Hippocampal formation (tissue), 2 donors: ENCODE measurements at regions not wholly inside any gene's neighbourhood (a gene's known extent, or its start where the extent isn't known, plus 50 kb on each side); places are given as distances from the start of the nearest gene placed in this dataset.

Source experiments
- DNase-seq, 2 donors: peaks; one replicate each; lab custom pipeline; 2025; lab: John Stamatoyannopoulos, UW

DNA sequence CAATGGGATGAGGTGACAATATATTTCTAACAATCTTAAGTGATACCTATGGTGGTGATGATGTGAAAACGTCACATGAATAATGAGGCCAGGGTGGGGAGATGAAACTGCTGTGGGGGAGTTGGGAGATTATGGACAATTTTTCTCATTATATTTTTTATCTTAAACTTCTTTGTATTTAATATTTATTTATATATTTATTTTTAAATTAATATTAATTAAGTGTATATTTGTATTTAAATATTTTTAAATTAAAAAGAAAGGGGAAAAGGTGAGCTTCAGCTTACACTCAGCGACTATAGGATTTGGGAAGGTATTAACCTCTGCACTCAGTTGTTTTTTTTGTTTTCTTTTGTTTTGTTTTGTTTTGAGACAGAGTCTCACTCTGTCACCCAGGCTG is 158.7 kb downstream of the PSMG1 start:
- no peak for DNase-seq

DNA sequence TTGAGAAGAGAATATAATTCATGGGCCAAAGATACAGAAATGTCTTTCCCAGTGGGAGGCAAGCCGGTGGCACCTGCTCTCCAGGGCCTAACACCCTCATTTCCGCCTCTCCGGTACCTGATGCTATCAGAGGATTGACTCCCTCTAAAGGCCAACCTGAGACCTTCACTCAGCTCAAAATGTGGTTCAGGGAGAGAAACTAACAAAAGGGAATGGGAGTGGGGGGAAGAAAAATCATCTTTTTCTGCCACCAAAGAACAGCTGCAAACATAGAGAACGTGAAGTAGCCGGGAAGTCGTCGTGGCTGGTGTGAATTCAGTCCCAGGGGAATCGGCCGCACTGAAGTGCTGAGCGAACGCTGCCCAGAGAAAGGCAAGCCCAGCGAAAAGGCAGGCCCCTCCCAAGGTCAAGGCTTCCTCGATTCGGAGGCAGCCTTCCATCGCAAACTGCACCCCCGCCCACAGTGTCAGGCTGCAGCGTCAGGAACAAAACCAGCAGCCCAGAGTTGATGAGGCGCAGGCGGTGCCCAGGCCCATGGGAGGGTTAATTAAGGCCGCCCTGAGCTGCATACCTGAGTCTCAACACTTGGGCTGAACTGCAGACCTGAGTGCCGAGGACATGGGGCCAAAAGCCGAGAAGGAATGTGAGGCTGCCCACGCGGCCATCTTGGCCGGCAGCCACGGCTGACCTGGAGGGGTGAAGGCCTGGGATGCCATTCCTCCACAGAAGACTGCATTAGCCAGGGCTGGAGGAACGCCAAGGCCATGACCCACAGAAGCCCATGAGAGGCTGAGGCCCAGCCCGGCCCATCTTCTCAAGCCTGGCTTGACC is 160.2 kb downstream of the PSMG1 start:
- DNase-seq: no peak

DNA sequence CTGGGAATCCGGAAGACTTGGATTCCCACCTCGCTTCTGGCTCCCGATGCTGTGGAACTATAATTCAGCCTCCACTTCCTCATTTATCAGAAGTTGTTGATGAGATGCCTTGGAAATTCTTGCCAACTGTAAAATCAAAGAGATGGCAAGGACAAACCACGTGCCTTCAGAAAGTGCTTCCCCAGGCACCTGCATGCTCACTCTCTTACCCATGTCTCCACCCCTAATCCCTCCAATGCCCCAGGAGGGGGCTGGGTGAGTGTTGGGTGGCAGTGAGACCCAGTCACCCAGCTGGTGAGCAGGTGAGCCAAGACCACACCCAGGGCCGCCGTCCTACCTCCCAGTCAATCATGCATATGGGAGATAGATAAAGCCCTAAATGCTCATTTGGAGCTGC is 160.8 kb downstream of the PSMG1 start:
- DNase-seq: no peak

DNA sequence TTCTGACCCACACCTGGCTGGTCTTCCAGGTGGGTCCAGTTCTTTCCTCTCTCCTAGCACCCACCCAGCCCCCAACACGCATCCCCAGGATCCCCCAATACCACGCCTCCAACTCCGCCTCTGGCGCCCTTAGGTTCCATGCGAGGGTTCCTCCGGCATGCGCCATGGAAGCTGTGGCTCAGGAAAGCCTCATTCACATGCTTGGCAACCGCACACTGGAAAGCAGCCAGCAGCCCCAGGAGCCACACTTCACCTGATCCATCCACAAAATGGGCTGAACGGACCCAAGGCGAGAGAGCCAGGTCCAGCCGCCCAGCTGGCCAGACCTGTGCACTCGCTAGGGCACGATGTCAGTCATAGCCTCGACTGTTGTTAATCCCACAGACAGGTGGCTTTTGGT is 161.2 kb downstream of the PSMG1 start:
- DNase-seq: no peak

DNA sequence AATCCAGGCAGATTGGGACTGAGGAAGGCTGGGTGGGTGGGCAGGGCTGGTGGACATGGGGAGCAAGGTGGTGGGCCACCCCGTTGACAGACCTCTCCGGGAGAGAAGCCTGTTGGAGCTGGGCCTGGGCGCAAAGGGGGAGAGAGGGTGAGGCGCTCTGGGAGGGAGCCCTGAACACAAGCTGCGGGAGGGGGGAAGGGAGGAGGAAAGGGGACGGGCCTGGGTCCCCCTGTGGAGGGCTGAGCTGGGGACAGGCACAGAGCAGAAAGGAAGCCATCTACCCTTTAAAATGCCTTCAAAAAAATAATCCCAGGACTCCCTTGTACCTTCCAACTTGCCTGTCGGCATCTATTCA is 161.8 kb downstream of the PSMG1 start:
- DNase-seq: no peak

DNA sequence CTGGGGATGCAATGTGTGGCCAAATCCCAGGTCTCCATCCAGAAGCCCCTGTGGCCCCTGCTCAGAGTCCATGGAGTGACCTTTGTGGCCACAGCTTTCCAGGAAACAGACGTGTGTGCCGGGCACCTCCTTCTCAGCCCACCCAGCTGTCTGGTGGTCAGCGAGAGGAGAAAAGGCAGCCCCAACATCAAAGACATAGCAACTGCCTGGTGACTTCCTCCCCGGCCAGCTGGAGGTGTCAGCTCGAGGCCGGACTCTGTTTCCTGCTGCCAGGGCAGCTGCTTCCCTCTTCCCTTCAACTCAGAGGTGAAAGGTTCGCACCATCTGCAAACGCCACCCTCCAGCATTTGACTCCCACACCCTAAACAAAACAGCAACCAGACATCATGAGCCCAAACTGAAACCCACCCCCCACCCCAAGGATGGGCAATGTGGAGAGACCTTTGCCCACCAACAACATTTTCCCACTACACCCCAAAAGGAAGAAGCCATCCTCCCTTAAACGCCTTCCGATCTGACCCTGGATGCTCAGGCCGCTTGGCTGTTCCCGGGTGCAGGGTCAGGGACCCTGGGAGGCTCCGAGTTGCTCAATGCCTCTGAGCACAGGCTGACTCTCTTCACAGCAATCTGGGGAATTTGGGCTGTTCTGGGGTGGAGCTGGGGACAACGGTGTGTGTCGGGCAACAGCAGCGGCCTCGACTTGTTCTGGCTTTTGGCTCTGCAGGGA is 162.3 kb downstream of the PSMG1 start:
- DNase-seq: no peak

DNA sequence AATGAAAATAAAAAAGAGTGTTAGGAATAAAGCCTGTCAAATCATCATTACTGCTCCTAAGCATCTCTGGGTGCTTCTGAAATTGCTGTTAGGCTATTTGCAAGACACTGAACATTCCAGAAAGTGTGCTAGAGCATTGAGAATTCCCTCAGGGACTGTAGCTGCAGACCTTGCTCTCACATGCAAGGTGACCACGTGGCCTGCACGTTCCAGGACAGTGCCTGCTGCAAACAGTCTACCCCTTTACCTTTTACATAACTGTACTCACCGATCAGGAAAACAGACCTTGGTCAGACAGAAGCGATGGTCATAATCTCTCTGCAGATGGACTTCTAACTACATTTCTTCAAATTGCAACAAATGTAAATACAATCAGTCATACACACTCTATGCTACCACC is 164.5 kb downstream of the PSMG1 start:
- no peak for DNase-seq

DNA sequence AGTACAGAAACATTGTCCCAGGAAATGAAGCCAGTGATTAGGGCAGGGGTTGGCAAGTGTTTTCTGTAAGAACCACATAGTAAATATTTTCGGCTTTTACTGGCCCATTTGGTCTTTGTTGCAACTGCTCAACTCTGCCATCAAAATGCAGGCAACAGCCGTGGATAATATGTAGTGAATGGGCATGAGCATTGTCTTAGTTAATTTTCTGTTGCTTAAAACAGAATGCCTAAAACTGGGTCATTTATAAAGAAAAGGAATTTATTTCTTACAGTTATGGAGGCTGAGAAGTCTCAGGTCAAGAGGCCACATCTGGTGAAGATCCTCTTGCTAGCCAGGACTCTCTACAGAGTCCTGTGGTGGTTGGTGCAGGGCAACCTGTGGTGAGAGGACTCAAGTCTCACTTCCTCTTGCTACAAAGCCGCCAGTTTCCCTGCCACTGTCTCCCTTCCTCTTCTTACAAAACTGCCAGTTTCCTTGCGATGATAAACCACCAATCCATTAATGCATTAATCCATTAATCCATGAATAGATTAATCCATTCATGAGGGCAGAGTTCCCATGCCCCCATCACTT is 166.4 kb downstream of the PSMG1 start:
- DNase-seq: peak in 1 of 2 donors; percentile 13

DNA sequence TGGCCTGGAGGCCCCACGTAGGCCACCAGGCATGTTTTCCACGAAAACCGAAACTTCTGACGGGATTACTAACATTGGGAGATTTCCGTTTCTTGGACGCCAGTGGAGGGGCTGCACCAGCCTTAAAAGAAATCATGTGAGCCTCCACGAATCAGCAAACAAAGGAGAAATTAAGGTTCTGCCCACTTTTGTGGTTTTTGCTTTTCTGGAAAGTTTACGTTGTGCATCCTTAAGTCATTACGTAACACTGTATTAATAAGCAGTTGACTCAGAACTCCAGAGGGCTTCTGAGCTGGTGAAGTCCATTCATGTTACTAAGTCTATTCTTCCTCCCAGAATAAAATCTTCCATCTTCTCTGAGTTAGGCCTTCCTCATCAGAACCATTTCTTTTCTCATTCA is 168.5 kb downstream of the PSMG1 start:
- no peak for DNase-seq

DNA sequence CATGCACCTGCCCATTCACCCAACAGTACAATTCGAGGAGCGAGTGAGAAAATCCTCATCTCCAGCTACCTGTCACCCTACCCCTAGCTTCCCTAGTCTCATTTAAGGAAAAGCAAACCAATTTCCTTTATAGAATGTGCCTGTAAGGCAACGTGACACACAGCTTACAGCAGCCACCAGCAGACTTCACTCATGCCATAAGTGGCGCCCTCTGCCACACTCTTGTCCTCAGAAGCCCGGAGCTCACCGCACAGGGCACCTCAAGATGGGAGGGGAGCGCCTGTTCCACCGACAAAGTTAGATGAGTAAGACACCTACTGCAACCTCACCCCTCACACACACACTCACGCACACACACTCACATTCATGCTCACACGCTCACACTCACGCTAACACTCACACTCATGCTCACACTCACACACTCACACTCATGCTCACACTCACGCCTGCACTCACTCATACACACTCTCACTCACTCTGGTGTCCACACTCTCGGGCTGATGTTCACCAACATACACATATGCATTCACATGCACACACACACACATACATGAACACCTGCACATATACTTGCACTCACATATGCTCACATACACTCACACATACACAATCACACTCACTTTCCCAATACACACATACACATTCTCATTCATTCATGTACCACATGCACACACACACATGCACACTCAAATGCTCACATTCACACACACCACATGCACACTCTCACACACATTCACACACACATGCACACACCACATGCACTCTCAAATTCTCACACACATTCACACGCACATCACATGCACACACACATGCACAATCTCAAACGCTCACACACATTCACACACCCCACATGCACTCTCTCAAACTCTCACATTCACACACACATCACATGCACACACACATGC is 170.7 kb downstream of the PSMG1 start:
- no peak for DNase-seq

DNA sequence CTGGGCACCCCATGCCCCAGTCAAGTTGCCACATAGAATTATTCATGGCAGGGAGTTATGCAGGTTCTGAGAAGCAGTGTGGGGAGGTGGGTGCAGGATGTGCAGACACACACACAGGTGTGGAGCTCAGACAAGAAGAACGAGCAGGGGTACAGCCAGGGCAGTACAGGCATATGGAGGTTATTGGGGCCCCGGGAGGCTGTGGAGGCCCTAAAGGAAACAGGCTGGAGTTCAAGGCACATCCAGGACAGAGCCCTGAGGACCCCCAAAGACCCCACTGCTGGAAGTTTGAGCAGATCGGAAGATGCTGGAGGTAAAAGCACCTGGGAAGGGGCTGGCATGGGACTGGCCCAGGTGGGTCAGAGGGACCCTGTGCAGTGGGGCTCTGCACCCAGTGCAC is 171.3 kb downstream of the PSMG1 start:
- DNase-seq: no peak

DNA sequence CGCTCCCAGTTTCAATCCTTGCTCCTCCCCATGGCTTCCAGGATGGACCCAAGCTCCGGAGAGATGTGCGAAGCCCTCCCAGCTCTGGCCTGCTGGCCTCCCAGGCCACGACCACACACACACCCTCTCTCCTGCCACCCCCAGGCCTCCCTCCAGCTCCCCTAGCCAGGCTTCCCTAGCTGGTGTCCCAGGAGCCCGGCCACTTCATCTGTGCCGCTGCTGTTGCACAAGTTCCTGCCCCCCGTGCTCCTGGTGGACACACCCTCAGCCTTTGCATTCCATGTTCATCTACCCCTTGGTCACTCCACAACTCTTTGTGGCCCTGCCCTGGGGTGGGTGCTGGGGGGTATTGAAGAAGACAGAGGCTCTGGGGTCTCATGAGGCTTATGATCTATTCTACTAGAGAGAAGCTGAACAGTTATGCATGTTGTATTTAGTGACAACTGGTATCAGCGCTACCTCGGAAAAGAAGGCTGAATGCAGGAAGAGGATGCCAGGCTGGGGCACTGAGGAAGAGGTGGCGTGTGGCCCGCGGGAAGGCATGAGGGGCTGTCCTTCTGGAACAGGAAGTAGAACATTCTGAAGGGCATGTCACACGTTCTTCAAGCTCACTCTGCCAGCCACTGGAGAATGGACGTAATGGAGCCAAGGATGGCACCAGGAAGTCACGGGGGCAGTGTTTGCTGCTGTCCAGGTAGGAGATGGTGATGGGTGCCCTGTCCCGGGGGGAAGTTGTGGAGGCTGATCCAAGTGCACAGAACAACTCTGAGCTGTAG is 172.4 kb downstream of the PSMG1 start:
- DNase-seq: no peak

DNA sequence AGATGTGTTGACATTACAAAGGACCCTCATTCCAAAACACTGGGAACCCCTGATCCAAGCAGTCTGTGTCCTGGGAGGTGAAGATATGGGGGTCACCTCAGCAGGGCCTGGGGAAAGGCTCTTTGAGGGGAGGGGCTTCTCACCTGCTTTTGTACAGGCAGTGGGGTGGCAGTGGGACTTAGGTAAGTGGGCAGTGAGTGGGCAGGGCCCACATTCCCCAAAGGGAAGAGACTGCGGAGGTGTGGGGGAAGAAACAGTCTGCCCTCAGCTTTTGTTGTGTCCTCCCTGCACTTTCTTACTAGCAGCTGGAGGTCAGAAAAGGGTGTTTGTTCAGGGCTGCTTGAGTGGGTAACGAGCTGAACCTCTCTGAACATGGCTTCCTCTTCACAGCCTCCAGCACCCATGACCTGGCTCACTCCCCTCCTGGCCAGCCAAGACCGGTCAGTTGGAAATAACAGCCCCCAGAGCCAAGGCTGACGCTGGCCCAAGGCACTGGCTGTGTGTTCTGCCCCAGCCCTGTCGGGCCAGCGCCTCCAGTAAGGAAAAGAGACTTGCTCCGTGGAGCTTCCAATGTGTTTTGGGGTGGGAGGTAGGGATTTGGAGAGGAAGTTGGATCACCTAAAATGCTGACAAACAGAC is 173.5 kb downstream of the PSMG1 start:
- DNase-seq: peak in 1 of 2 donors; percentile 25

DNA sequence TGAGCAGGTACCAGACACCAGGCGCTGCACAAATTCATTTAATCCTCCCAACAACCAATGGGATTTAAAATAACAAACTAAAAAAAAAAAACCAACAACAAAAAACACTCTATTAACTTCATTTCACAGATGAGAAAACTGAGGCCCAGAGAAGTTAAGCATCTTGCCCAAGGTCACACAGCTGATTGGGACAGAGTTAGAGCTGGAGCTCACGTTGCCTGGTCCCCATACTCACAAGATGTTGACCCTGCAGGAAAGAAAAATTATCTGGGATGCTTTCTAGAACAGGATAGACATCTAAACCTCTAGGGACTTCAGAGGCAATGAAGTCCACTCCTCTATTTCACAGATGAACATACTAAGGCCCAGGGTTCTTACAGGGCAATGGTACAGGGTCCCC is 175.3 kb downstream of the PSMG1 start:
- no peak for DNase-seq

DNA sequence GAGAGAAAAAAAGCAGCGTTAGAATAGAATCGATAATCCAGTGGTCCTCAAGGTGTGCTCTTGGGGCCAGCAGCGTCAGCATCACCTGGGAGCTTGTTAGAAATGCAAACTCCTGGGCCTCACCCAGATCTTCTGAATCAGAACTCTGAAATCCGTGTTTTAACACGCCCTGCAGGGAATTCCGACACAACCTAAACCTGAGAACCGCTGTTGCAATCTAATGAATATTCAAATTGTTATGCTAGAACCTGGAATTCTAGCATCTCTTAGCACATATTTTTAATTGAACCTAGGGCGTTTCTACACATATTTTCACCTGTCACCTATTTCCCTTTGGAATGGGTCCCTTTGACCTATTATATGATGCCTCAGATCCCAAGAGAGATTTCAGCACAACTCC is 175.7 kb downstream of the PSMG1 start:
- DNase-seq: no peak

DNA sequence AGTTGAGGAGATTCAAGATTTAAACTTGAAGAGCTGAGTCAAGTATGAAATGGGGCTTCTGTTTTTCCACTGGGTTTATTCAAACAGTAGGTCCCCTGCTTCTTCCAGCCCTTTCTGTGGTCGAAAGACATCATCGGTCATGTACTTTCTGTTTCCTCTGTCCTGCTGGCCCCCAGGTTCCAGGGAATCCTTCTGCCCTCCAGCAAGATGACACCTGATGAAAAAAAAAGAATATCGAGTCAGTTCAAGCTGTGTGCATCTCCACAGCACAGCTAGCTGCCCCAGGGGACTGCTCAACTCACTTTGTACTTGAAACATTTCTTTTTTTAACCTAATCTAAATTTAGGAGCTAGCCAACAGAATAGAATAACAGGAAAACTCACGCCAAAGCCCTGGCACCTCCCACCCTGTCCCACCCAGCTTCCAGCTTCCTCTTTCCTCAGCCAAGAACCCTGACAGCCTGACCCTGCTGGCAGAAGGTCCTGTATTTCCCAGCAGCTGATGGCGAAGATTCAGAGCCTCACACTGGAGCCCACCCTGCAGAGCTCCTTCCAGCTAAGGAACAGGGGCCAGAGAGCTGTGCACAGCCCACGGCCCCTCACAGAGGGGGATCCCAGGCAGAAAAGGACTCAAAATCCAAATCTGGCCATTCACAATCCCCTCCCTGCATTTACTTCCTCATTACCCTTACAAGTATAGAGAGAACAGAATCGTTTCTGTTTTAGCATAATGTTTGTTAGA is 176.5 kb downstream of the PSMG1 start:
- peak; percentile 24 to 53 for DNase-seq

DNA sequence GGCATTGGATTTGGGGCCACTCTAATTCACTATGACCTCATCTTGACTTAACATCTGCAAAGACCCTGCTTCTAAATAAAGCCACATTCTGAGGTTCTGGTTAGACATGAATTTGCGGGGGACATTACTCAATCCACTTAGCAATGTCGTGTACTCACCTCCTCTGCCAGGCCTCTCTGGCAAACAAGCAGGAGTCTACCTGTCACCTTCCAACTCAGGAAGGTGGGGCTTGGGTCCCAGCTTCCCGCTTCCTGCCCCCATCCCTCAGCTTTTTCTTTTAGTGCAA is 177.8 kb downstream of the PSMG1 start:
- no peak for DNase-seq

DNA sequence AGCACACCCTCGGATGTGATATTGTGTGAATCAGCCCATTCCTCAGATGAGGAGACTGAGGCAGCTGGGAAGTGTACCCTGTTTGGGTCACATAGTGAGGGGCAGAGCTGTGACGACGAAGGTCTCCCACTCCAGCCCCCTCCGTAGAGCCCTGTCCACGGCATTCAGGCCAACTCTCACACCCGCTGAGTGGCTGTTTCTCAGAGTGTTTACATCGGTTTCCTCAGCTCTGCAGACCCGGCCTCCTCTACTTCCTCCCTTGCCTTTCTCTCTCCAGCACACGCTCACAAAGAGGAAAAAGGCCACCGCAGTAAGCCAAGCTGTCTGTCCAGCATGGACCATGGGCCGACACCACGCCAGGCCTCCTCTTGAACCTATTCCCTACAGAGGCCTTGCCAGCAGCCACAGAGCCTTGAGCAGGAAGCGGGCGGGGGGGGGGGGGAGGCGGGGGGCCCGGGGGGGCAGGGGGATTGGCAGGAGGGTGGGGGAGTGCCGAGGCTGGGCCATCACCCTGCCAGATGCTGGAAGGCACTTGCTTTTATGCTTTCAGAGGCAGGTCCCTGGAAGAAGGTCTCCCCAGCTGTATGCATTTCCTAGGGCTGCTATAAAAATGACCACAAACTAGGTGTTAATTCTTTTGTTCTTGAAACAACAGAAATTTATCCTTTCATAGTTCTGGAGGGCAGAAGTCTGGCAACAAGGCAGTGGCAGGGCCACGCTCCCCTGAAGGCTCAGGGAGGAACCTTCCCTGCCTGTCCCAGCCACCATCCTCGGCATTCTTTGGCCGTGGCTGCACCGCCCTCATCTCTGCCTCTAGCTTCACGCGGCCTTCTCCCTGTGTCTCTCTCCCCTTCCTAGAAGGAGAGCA is 178.4 kb downstream of the PSMG1 start:
- DNase-seq: peak; percentile 18 to 62

DNA sequence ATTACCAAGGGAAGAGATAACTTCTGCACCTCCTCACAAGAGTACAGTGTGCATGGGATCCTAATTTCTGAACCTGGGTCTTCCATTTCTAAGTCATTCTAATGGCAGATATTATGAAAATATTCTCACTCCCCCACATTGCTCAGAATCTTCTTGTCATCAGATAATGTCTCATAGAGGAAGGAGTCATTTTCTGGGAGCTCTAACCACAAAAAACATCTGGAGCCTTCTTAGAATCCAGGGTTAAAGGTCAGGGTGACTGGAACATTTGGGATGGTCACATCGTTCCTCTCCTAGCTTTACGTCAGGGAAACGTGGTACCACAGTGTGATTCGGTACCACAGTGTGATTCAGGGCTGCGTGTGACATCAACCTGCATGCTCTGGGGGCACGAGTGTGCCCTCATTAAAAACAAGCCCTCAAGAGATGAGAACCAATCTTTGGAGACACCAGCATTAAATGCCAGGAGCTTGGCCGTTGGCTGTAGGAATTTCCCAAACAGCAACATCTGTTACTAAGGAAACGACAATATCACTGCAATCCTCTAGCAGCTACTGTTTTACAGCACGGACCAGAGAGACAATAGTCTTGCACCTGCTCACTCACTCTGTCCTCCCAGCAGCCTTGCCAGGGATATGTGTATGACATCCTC is 179.1 kb downstream of the PSMG1 start:
- no peak for DNase-seq
